Activated T-cell treated with anti-CD3 and anti-CD28 coated beads, Interleukin-2, amount 50 U/mL, for 48 hours (primary cell): ENCODE measurements at regions not wholly inside any gene's neighbourhood (a gene's known extent, or its start where the extent isn't known, plus 50 kb on each side); places are given as distances from the start of the nearest gene placed in this dataset.
"Not testable (repeated sequence)": the region's sequence is repeated elsewhere in the genome, so short reads cannot be mapped to it uniquely, and the experiment has no call there.

ENCODE experiments used
- DNase-seq, 2 experiments: peaks; one replicate each; pipeline ENCODE4 v3.0.0-alpha.2; 2020

DNA sequence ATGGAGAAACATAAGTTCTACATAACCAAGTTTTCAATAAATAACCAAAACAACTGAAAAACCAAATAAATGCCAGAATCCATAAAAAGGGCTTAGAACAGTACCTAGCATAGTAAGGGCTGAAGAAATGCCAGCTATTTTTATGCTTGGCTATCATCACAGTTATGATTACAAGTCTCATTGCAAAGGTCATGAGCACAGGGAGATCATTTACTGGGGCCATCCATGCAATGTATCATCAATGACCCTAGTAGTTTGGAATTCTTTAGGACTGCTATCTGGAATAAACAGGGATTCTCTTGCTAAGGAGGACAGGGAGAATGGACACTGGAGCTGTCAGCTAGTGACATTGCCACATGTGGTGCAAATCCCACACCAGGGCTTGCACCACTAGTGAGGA lies 92.5 kb upstream of the NAP1L1 start:
- no peak for DNase-seq

DNA sequence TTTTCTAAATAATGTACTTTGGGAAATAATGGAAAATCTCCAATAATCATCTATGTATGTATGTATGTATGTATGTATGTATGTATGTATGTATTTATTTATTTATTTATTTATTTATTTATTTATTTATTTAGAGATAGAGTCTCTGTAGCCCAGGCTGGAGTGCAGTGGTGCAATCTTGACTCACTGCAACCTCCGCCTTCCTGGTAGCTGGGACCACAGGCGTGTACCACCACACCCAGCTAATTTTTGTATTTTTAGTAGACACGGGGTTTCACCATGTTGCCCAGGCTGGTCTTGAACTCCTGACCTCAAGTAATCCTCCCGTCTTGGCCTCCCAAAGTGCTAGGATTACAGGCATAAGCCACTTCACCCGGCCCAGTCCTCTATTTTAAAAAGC lies 91.5 kb upstream of the NAP1L1 start:
- not testable (repeated sequence) for DNase-seq

DNA sequence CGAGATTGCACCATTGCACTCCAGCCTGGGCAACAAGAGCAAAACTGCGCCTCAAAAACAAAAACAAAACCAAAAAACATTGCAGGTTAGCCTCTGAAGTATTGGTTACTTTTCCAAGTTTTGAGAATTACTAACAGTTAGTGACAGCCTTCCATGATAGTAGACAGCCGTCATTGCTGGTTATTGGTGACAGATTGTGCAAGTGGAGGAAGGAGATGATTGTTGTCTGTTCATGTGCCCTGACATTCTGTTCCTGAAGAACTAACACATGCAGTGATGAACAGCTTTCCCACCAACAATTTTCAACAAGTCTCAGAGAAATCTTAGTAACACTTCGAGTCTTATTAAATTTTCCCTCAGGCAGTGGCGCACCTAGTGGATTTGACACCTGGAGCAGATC lies 89.3 kb upstream of the NAP1L1 start:
- DNase-seq: no peak

DNA sequence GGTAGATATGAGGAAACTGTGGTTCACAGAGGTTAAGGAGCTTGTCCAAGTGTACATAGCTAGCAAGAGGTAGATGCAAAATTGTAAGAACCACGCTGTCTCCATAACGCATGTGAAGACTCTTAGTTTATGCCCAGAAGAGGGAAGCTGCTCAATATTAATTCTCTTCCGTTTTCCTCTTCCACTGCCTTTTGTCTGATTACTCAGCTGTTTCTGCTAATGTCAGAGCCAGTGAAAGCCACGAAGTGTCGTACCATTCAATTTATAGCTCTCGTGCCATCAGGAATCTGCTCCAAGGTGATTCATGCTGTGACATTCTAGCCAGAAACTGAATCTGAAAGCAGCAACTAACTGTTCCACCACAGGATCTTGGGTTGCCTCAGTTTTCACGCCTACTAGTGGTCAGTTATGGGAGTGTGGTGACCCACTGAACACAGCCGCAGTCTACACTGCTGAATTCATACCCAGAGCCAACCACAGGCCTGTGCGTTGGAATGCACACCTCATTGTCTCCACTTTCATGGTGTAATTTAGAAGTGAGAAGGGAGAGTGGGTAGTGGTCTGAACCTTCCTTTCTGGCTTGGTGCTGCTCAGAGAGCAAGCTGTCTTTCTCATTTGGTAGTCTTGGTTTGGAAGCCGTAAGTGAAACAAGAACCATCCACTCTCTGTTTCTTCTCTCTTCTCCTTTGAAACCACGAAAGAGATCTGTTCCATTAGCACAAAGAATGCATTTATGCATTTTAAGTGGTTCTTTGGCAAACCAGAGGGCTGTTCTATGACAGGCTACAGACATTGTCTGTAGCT lies 74.2 kb upstream of the NAP1L1 start:
- DNase-seq: peak; percentile 89 to 90

DNA sequence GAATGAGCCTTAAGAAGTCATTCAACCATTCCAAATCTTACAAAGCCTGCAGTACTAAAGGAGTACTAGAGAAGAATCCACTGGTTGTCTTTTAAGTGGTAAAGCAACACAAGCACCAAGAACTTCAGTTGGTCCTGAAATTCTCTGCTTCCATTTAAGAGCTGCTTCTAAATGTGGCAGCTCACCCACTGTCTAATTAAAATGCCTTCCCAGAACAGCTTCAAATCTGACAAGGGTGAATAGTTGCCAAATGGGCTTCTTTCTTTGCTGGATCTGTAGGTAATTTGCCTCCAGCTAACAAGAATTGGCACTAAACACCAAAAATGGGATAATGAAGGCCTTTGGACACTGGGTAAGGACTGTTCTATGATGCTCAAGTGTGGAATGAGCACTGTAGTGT lies 72.2 kb upstream of the NAP1L1 start:
- no peak for DNase-seq

DNA sequence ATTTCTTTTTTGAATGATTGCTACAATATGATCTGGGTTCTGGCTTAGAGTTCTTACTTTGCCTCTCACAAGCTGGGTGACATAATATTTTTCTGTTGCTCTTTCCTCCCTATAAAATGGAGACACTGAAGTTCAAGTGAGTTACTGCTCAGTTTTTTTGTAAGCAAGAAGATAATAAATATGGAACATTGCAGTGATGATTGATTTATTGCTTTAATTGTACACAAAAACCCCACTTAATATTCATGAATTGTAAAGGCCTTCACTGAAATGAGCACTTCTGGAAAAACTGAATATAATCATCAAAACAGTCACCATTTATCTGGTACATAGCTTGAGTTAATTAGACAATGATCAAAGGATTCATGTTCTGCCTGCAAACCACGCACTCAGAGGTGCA lies 71.8 kb upstream of the NAP1L1 start:
- DNase-seq: no peak

DNA sequence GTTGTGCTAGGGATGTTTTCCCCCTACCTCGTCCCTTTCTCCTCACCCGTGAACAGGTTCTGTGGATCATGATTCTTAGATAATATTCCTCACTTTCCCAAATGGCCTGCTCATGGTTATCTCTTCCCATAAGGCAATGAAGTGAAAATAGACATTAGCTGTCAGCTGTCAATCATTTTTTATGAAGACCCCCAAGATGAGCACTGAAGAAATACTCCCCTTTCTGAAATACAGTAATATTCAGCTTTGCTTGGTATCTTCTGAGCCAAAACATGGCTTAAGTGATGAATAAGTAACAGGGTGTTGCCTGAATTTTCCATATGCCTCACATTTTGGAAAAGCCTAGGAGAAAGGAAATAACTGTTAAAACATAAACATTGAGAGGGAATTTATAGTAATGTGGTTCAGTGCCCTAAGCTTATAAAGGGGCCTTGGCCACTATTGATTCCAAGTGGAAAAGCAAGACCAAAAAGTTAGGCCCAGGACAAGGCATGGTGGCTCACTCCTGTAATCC lies 70.7 kb upstream of the NAP1L1 start:
- no peak for DNase-seq

DNA sequence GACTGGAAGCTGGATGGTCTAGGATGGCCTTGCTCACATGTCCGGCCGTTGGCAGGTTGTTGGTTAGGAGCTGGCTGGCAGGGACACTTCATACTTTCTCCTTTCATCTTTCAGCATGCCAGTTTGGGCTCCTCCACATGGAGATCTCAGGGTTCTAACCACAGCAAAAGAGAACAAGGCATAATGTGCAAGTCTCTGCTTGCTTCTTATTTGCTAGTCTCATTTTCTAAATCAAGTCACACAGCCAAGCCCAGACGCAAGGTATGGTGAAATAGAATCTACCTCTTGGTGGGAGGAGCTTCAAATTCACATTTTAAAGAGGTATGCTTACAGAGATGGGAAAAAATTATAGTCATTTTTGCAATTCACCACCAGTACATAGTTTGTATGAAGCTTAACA lies 69.1 kb upstream of the NAP1L1 start:
- no peak for DNase-seq

DNA sequence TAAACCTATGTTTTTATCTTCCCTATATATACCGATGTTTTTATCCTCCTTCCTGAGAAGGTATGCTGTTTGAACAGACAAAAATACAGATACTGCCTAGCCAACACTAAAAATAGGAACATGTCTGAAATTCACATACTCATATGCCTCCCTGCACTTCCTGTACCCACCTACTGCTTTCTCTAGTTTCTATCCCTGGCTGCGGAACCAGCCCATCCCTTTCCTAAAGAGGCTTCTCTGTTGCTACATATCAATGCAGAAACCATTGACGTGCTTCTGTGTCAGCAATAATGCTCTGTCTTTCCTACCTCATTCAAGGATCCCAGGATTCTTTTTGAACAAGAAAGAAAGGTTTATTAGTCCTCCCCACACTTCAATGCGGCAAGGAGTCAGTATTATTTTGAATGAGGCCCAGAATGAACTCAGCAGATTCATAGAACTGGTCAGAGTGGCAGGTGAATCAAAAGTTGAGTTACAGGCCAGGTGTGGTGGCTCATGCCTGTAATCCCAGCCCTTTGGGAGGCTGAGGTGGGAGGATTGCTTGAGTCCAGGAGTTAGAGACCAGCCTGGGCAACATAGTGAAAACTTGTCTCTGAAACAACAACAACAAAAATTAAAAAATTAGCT lies 67.8 kb upstream of the NAP1L1 start:
- no peak for DNase-seq

DNA sequence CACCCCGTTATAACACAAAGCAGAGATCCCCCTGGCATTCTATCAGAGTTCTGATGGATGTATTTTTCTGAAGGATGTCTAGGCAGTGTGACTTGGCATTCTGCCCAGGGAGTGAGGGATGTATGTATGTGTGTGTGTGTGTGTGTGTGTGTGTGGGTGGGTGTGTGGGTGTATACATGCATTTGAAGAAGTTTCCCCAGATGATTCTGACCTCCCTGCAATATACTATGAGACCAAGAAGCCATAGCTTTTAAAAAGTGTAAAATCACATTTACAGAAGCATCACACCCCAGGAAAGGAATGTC lies 59.7 kb upstream of the NAP1L1 start:
- peak; percentile 31 to 38 for DNase-seq

DNA sequence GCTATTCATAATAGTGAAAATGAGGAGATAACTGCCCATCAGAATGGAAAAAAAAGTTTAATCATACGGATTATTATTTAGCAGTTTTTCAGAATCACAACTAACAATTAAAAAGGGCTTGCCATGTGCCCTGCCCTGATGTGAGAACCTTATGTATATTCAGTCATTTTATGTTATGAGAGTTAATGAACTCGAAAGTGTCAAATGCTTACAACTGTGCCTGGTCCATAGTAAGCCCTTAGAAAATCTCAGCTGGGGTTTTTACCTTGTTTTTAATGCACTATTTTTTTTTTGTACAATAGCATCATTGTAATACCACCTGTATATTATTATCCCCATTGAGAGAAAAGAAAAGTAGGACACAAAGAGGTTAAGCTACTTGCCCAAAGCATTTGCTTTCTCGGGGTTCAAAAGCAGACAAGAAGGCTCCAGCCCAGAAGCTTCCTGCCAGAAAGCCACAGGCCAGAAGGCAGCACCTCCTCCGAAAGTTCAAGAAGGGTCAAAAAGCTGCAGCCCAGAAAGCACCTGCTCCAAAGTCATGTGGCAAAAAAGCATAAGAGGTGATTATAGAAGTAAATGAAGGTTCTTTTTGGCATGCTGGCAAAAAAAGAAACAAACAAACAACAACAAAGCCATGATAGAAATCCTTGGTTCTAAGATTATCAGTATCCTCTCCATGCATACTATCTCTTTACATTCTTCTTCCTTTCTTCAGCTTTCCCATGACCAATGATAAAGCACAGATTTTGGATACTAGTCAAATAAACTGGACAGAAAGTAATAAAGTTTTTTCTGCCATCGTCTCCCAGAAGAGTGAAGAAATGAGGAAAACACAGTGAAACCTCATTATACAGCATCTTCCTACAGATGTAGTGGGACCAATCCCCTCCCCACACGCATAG lies 59.1 kb upstream of the NAP1L1 start:
- DNase-seq: no peak

DNA sequence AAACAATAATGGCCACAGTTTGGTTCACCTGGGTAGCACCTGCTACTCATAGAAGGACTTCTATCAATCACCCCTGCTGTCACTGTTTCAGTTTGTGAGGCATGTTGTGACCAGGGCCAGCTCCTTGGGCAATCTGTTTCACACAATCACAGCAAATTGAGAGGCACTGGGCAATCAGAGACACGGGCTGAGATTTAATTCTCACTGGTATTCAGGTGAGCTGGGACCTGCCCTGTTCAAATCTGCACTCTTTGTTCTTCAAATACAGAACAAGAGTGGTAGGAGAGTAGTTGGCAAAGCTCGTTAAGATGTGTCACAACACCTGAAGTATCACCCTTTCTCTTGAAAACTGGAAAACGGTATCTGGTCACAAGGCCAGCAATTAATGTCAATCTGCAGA lies 57.8 kb upstream of the NAP1L1 start:
- DNase-seq: no peak

DNA sequence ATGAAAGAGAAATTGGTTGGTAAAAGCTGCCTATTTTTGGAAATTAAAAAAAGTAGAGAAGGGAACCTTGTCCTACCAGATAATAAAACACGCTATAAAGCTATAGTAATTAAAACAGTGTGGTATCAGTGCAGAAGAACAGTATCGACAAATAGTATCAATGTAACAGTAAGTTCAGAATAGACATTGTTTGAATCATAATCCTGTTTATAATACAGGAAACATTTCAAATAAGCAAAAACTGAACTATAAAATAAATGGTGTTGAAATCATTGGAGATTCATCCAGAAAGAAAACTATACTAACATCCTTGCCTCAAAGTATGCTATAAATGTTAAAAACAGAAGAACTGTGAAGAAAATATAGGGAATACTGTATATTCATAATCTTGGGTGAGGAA lies 54.2 kb upstream of the NAP1L1 start:
- no peak for DNase-seq

DNA sequence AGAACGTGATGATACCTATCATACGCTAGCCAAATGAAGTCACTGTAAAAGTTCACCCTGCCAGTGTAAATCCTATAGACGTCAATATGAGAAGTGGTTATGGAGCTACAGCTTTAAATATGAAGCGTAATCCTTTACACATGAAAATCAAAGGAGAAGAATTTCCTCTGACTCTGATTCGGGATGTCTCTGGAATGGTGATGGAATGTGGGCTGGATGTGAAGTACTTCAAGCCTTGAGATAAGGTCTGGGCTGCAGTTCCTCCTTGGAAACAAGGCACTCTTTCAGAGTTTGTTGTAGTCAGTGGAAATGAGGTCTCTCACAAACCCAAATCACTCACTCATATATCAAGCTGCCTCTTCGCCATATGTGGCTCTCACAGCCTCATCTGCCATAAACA lies 53.1 kb upstream of the NAP1L1 start:
- DNase-seq: no peak

DNA sequence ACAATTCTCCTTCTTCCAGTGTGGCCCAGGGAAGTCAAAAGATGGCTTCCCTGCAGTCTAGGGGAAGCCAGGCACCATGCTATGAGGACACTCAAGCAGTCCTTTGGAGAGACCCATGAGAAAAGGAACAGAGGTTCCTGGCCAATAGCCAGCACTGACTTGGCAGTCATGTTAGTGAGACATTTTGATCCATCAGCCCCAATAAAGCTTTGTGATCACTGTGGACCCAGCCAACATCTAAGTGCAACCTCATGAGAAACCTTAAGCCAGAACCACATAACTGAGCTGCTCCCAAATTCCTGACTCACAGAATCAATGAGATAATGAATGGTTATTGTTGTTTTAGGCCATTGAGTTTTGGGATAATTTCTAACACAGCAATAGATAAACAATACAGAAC lies 51.0 kb upstream of the NAP1L1 start:
- no peak for DNase-seq
